ENCODE measurements at regions not wholly inside any gene's neighbourhood (a gene's known extent, or its start where the extent isn't known, plus 50 kb on each side); places are given as distances from the start of the nearest gene placed in this dataset.

DNA sequence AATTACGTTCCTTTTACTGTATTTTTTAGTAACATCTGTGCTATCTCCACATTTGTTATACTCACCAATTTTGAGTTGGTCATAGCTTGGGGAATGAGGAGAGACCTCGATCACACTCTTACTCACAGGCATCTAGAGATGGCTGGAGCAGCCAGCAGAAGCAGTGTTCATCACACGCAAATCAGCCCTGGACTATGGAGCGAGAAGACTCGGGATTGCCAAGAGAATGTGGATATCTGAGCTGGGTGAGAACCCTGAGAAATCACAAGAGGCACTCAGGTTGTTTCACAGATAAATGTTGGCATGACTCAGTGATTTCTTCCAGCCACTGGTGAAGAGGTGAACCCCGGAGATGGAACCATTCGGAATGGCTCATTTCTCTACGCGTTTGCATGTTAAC lies 820.1 kb upstream of the IGFBP3 start:
- no peak overlapping the region for H3K4me3 ChIP-seq (ENCODE audit: control extremely low read depth in 1 of 5, extremely low read depth in 1 of 5, insufficient read depth in 1 of 5, low read depth in 2 of 5, low read length in 4 of 5)
- no peak overlapping the region for H3K4me2 ChIP-seq (replicated peaks; ENCODE audit: low read depth, low read length, poor library complexity, severe bottlenecking)
- intact Hi-C loops (cut with micrococcal nuclease): no loop called here
- ATAC-seq (ENCODE audit: low read depth) (no peak), DNase-seq (no peak)
- no peaks in the 10 kb centered on the region for H3K27me3 Mint-ChIP-seq
- TF ChIP-seq EZH2 (IDR thresholded peaks at IDR 0.05; ENCODE audit: borderline replicate concordance, insufficient read depth, low read depth, low read length, poor library complexity, severe bottlenecking): no peak
- TF ChIP-seq, protein P1, sequence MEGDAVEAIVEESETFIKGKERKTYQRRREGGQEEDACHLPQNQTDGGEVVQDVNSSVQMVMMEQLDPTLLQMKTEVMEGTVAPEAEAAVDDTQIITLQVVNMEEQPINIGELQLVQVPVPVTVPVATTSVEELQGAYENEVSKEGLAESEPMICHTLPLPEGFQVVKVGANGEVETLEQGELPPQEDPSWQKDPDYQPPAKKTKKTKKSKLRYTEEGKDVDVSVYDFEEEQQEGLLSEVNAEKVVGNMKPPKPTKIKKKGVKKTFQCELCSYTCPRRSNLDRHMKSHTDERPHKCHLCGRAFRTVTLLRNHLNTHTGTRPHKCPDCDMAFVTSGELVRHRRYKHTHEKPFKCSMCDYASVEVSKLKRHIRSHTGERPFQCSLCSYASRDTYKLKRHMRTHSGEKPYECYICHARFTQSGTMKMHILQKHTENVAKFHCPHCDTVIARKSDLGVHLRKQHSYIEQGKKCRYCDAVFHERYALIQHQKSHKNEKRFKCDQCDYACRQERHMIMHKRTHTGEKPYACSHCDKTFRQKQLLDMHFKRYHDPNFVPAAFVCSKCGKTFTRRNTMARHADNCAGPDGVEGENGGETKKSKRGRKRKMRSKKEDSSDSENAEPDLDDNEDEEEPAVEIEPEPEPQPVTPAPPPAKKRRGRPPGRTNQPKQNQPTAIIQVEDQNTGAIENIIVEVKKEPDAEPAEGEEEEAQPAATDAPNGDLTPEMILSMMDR (IDR thresholded peaks at IDR 0.05): no peak
- H3K9ac ChIP-seq (ENCODE audit: low read length): no peak overlapping the region
- H3K4me1 Mint-ChIP-seq: no peaks in the 10 kb centered on the region
- 94% methylated on average over 3 of the region's 9 CpGs for WGBS (ENCODE audit: insufficient coverage)
- no peak overlapping the region for H3K27ac Mint-ChIP-seq
- ChIA-PET CTCF (no interaction called here), POLR2A (no interaction called here)
- no peaks in the 10 kb centered on the region for H3K9me3 Mint-ChIP-seq (ENCODE audit: insufficient read depth)
- no peaks in the 10 kb centered on the region for H3K36me3 ChIP-seq (replicated peaks in 1 of 2; ENCODE audit: control extremely low read depth in 1 of 2, control insufficient read depth in 1 of 2, extremely low read depth in 1 of 2, insufficient read depth in 2 of 2, low read length in 1 of 2)
- H3K27ac ChIP-seq (ENCODE audit: low read length in 2 of 2): no peak overlapping the region
- no peak overlapping the region for H3K4me3 Mint-ChIP-seq
- H2AFZ ChIP-seq (ENCODE audit: insufficient read depth, low read depth, low read length, poor library complexity, severe bottlenecking): no peak overlapping the region
- no peaks in the 10 kb centered on the region for H3K27me3 ChIP-seq (replicated peaks in 1 of 4; ENCODE audit: control extremely low read depth in 1 of 4, control insufficient read depth in 3 of 4, insufficient read depth in 4 of 4, low read length in 3 of 4)
- H3K79me2 ChIP-seq (ENCODE audit: control insufficient read depth, insufficient read depth, low read length): no peaks in the 10 kb centered on the region
- no peaks in the 10 kb centered on the region for H4K20me1 ChIP-seq (ENCODE audit: control insufficient read depth, insufficient read depth, low read length, poor library complexity, severe bottlenecking)
- no peaks in the 10 kb centered on the region for H3K4me1 ChIP-seq (ENCODE audit: control insufficient read depth in 2 of 2, insufficient read depth in 2 of 2, low read length in 2 of 2)
- H3K9me3 ChIP-seq (ENCODE audit: control extremely low read depth in 1 of 3, control insufficient read depth in 2 of 3, insufficient read depth in 1 of 3, low read length in 2 of 3): no peaks in the 10 kb centered on the region

DNA sequence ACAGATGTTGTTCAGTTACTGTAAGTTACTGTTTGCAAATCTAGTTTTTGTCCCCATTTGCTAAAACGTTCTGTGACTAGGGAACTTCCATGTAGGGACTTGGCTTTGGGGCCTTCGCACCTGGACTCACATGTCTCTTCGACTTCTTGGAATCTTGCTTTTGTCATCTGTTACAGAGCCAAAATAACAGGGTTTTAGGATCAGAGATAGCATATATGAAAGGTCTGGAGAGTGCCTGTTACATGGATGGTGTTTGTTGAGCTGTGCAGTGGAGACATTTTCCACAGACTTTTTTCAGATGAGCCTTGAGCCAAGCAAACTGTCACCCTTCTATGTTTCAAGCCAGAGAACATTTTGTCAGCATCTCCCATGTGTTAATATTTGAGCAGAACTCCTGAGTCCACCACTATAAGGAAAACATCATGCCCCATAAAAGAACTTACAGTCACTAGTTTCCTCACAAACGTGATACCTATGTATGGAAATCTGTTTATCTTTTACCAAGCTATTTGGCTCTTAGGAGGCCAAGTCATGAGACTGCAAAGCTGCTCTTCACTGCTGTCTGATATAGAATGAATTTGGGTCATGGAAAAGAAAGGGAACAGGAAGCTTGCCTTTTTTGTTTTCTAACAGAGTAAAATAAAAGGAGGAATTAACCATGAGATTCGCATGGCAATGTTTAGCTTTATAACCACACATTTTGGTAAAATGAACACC lies 818.6 kb upstream of the IGFBP3 start:
- Mint-ChIP-seq H3K4me1 (no peaks in the 10 kb centered on the region), H3K27ac (no peak overlapping the region), H3K27me3 (no peaks in the 10 kb centered on the region), H3K4me3 (no peak overlapping the region), H3K9me3 (ENCODE audit: insufficient read depth) (peaks cover 1% of the 10 kb centered on the region)
- no peak for TF ChIP-seq EZH2 (IDR thresholded peaks at IDR 0.05; ENCODE audit: borderline replicate concordance, insufficient read depth, low read depth, low read length, poor library complexity, severe bottlenecking)
- Histone ChIP-seq H3K79me2 (ENCODE audit: control insufficient read depth, insufficient read depth, low read length) (no peaks in the 10 kb centered on the region), H3K9me3 (ENCODE audit: control extremely low read depth in 1 of 3, control insufficient read depth in 2 of 3, insufficient read depth in 1 of 3, low read length in 2 of 3) (no peaks in the 10 kb centered on the region), H3K4me3 (ENCODE audit: control extremely low read depth in 1 of 5, extremely low read depth in 1 of 5, insufficient read depth in 1 of 5, low read depth in 2 of 5, low read length in 4 of 5) (no peak overlapping the region), H3K27ac (ENCODE audit: low read length in 2 of 2) (no peak overlapping the region), H3K9ac (ENCODE audit: low read length) (no peak overlapping the region), H4K20me1 (ENCODE audit: control insufficient read depth, insufficient read depth, low read length, poor library complexity, severe bottlenecking) (no peaks in the 10 kb centered on the region), H3K36me3 (replicated peaks in 1 of 2; ENCODE audit: control extremely low read depth in 1 of 2, control insufficient read depth in 1 of 2, extremely low read depth in 1 of 2, insufficient read depth in 2 of 2, low read length in 1 of 2) (no peaks in the 10 kb centered on the region), H2AFZ (ENCODE audit: insufficient read depth, low read depth, low read length, poor library complexity, severe bottlenecking) (no peak overlapping the region), H3K4me1 (ENCODE audit: control insufficient read depth in 2 of 2, insufficient read depth in 2 of 2, low read length in 2 of 2) (no peaks in the 10 kb centered on the region), H3K4me2 (replicated peaks; ENCODE audit: low read depth, low read length, poor library complexity, severe bottlenecking) (no peak overlapping the region), H3K27me3 (replicated peaks in 1 of 4; ENCODE audit: control extremely low read depth in 1 of 4, control insufficient read depth in 3 of 4, insufficient read depth in 4 of 4, low read length in 3 of 4) (no peaks in the 10 kb centered on the region)
- DNase-seq (no peak), ATAC-seq (ENCODE audit: low read depth) (no peak)
- ChIA-PET CTCF (no interaction called here), POLR2A (no interaction called here)
- intact Hi-C loops (cut with micrococcal nuclease): no loop called here
- WGBS (ENCODE audit: insufficient coverage): 82% methylated on average over 3 of the region's 5 CpGs
